Neural cell (in vitro differentiated cells): ENCODE measurements at regions not wholly inside any gene's neighbourhood (a gene's known extent, or its start where the extent isn't known, plus 50 kb on each side); places are given as distances from the start of the nearest gene placed in this dataset.

ENCODE experiments used
- H2AFZ ChIP-seq: fragments of 200-600, 300-800 bp; sonication (generic), shearing (Covaris generic); 2 replicates; pipeline ENCODE4 v1.6.0; 2014; ENCODE audit warnings: low read depth, mild to moderate bottlenecking, antibody characterized with exemption, low read length, moderate library complexity
- H3F3A ChIP-seq: fragments of 200-600 bp; shearing (Covaris generic); 2 replicates; pipeline ENCODE4 v1.6.1; 2016; ENCODE audit warnings: mild to moderate bottlenecking, moderate library complexity, mixed read lengths, antibody characterized with exemption, low read length; ENCODE audit not compliant: insufficient read depth, poor library complexity, severe bottlenecking
- H3K27ac ChIP-seq: fragments of 200-600, 300-800 bp; sonication (generic), shearing (Covaris generic); 2 replicates; pipeline ENCODE4 v1.5.1; 2014; ENCODE audit warnings: mild to moderate bottlenecking, low read length, moderate library complexity
- H3K27me3 ChIP-seq: fragments of 300-800, 200-600 bp; sonication (generic), shearing (Covaris generic); 2 replicates; pipeline ENCODE4 v1.6.0; 2014; ENCODE audit warnings: mild to moderate bottlenecking, low read depth, low read length, moderate library complexity; ENCODE audit not compliant: insufficient read depth
- H3K36me3 ChIP-seq: fragments of 300-800, 200-600 bp; sonication (generic), shearing (Covaris generic); 2 replicates; pipeline ENCODE4 v1.5.1; 2014; ENCODE audit warnings: mild to moderate bottlenecking, antibody characterized with exemption, low read length, moderate library complexity; ENCODE audit not compliant: insufficient read depth
- H3K4me2 ChIP-seq: fragments of 300-800, 200-600 bp; sonication (generic), shearing (Covaris generic); 2 replicates; pipeline ENCODE4 v1.6.0; 2014; ENCODE audit warnings: mild to moderate bottlenecking, low read length
- H3K4me3 ChIP-seq: fragments of 300-800, 200-600 bp; sonication (generic), shearing (Covaris generic); 2 replicates; pipeline ENCODE4 v1.5.1; 2014; ENCODE audit warnings: mild to moderate bottlenecking, low read length, moderate library complexity
- H3K79me2 ChIP-seq: fragments of 200-600 bp; shearing (Covaris generic); replicated peaks from 2 replicates; pipeline ENCODE4 v1.6.0; 2014; ENCODE audit warnings: mild to moderate bottlenecking, low read length, moderate library complexity; ENCODE audit not compliant: insufficient read depth
- H3K9ac ChIP-seq: fragments of 300-800, 200-600 bp; sonication (generic), shearing (Covaris generic); 2 replicates; pipeline ENCODE4 v1.6.1; 2016; ENCODE audit warnings: mild to moderate bottlenecking, low read length, mixed read lengths
- H3K9me2 ChIP-seq: fragments of 200-600 bp; shearing (Covaris generic); 2 replicates; pipeline ENCODE4 v1.6.1; 2016; ENCODE audit warnings: mild to moderate bottlenecking, low read length, mixed read lengths; ENCODE audit not compliant: insufficient read depth
- H3K9me3 ChIP-seq: fragments of 200-600, 300-800 bp; sonication (generic), shearing (Covaris generic); 2 replicates; pipeline ENCODE4 v1.6.1; 2016; ENCODE audit warnings: mild to moderate bottlenecking, mixed run types, low read length, moderate library complexity, mixed read lengths
- H4K20me1 ChIP-seq: fragments of 200-600 bp; shearing (Covaris generic); 2 replicates; pipeline ENCODE4 v1.6.1; 2016; ENCODE audit warnings: mild to moderate bottlenecking, mixed run types; ENCODE audit not compliant: insufficient read depth
- EP300 ChIP-seq: fragments of 450-650 bp; conservative IDR thresholded peaks from 2 replicates; pipeline ENCODE4 v1.6.1; 2014; ENCODE audit warnings: antibody characterized with exemption, mild to moderate bottlenecking, moderate library complexity; ENCODE audit not compliant: poor library complexity, severe bottlenecking
- EZH2 ChIP-seq: fragments of 200-600, 300-800 bp; shearing (Covaris generic), sonication (generic); IDR thresholded peaks from 2 replicates; pipeline ENCODE4 v1.6.1; 2014; ENCODE audit warnings: antibody characterized with exemption, low read length, borderline replicate concordance, mild to moderate bottlenecking; ENCODE audit not compliant: insufficient read depth, poor library complexity, severe bottlenecking
- MXI1 ChIP-seq: fragments of 450-650 bp; conservative IDR thresholded peaks from 2 replicates; pipeline ENCODE4 v1.6.1; 2014; ENCODE audit warnings: antibody characterized with exemption, mild to moderate bottlenecking; ENCODE audit not compliant: poor library complexity, severe bottlenecking
- POLR2AphosphoS5 ChIP-seq: IDR thresholded peaks from 2 replicates; pipeline ENCODE4 v1.6.1; 2012
- RAD21 ChIP-seq: fragments of 450-650 bp; conservative IDR thresholded peaks from 2 replicates; pipeline ENCODE4 v1.6.1; 2014; ENCODE audit warnings: antibody characterized with exemption, mild to moderate bottlenecking, moderate library complexity
- SMC3 ChIP-seq: fragments of 450-650 bp; conservative IDR thresholded peaks from 2 replicates; pipeline ENCODE4 v1.6.1; 2014; ENCODE audit warnings: antibody characterized with exemption, mild to moderate bottlenecking, moderate library complexity; ENCODE audit not compliant: poor library complexity
- TAF1 ChIP-seq: IDR thresholded peaks from 2 replicates; pipeline ENCODE4 v1.6.1; 2012; ENCODE audit warnings: low read depth
- TF ChIP-seq, protein P1 (sequence below): fragments of 450-650 bp; IDR thresholded peaks from 2 replicates; pipeline ENCODE4 v1.5.1; 2014; ENCODE audit warnings: antibody characterized with exemption, mild to moderate bottlenecking, moderate library complexity; ENCODE audit not compliant: poor library complexity, severe bottlenecking
- TF ChIP-seq, protein P2 (sequence below): IDR thresholded peaks from 2 replicates; pipeline ENCODE4 v1.6.1; 2012; ENCODE audit warnings: borderline replicate concordance

DNA sequence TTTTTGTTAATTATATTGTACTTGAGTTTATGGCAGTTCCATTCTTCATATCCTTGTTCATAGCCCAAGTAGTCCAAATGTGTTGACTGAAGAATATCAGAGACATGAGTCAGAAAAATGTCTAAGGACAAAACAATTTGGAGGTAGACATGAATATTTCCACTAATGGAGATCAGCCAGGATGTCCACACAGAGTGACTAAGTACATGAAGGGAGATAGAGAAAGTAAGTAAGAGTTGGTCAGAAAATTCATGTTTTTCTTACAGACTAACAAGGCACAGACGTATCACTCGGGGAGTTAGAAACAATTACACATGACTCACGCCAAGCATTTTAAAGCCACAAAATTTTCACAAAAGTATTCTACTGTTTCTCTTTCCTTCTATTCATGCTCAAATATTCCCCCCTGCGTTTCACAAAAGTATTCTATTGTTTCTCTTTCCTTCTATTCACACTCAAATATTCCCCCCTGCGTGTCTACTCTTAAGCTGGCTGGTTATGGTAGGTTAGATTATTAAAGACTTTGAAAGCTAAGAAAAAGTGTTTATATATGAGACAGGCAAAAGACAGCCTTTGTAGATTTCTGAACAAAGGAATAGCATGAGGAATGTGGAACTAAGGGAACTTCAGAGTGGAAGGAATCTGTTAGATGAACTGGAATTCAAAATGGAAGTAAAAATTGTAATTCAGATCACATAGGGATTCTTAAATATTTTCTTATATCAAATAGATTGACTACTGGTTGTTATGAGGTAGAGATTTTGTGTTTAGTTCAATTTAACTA, 648.7 kb upstream of the CCDC54 start:
- Histone ChIP-seq H3F3A (no peaks in the 10 kb centered on the region), H3K79me2 (no peaks in the 10 kb centered on the region), H3K9me3 (no peaks in the 10 kb centered on the region), H4K20me1 (no peaks in the 10 kb centered on the region), H3K36me3 (no peaks in the 10 kb centered on the region), H3K9me2 (no peaks in the 10 kb centered on the region), H3K4me3 (no peak overlapping the region), H3K9ac (no peak overlapping the region), H3K27me3 (no peaks in the 10 kb centered on the region), H3K4me2 (no peak overlapping the region), H3K27ac (no peak overlapping the region), H2AFZ (no peak overlapping the region)
- TF ChIP-seq, protein P1, sequence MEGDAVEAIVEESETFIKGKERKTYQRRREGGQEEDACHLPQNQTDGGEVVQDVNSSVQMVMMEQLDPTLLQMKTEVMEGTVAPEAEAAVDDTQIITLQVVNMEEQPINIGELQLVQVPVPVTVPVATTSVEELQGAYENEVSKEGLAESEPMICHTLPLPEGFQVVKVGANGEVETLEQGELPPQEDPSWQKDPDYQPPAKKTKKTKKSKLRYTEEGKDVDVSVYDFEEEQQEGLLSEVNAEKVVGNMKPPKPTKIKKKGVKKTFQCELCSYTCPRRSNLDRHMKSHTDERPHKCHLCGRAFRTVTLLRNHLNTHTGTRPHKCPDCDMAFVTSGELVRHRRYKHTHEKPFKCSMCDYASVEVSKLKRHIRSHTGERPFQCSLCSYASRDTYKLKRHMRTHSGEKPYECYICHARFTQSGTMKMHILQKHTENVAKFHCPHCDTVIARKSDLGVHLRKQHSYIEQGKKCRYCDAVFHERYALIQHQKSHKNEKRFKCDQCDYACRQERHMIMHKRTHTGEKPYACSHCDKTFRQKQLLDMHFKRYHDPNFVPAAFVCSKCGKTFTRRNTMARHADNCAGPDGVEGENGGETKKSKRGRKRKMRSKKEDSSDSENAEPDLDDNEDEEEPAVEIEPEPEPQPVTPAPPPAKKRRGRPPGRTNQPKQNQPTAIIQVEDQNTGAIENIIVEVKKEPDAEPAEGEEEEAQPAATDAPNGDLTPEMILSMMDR, result no peak
- no peak for TF ChIP-seq POLR2AphosphoS5
- no peak for TF ChIP-seq TAF1
- no peak for TF ChIP-seq RAD21
- no peak for TF ChIP-seq MXI1
- TF ChIP-seq EP300, result no peak
- TF ChIP-seq SMC3, result no peak
- TF ChIP-seq, protein P2, sequence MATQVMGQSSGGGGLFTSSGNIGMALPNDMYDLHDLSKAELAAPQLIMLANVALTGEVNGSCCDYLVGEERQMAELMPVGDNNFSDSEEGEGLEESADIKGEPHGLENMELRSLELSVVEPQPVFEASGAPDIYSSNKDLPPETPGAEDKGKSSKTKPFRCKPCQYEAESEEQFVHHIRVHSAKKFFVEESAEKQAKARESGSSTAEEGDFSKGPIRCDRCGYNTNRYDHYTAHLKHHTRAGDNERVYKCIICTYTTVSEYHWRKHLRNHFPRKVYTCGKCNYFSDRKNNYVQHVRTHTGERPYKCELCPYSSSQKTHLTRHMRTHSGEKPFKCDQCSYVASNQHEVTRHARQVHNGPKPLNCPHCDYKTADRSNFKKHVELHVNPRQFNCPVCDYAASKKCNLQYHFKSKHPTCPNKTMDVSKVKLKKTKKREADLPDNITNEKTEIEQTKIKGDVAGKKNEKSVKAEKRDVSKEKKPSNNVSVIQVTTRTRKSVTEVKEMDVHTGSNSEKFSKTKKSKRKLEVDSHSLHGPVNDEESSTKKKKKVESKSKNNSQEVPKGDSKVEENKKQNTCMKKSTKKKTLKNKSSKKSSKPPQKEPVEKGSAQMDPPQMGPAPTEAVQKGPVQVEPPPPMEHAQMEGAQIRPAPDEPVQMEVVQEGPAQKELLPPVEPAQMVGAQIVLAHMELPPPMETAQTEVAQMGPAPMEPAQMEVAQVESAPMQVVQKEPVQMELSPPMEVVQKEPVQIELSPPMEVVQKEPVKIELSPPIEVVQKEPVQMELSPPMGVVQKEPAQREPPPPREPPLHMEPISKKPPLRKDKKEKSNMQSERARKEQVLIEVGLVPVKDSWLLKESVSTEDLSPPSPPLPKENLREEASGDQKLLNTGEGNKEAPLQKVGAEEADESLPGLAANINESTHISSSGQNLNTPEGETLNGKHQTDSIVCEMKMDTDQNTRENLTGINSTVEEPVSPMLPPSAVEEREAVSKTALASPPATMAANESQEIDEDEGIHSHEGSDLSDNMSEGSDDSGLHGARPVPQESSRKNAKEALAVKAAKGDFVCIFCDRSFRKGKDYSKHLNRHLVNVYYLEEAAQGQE, result no peak
- TF ChIP-seq EZH2, result no peak

DNA sequence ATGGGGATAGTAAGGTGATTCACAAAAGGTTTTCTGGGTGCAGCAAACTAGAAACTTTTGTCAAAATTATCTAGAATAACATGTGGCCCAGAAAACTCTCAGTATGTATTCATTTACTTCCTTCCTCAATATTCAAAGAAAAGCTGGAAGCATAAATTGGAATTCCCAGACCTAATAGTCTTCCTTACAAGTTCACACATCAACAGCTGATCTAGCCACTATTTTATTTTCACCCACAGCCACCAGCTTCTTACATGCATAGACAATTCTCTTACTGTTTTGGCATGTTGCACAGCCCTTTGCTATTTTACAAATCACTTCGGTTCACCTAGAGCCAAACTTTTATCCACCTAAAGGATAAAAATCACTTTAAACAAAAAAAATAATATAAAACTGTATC, 647.8 kb upstream of the CCDC54 start:
- no peak overlapping the region for H3K9ac ChIP-seq
- H3K79me2 ChIP-seq, result no peaks in the 10 kb centered on the region
- H3K36me3 ChIP-seq, result no peaks in the 10 kb centered on the region
- no peaks in the 10 kb centered on the region for H3K27me3 ChIP-seq
- H3K9me3 ChIP-seq, result no peaks in the 10 kb centered on the region
- no peak overlapping the region for H2AFZ ChIP-seq
- no peak overlapping the region for H3K27ac ChIP-seq
- H3K9me2 ChIP-seq, result no peaks in the 10 kb centered on the region
- no peak overlapping the region for H3K4me2 ChIP-seq
- no peaks in the 10 kb centered on the region for H3F3A ChIP-seq
- TF ChIP-seq SMC3 (no peak), MXI1 (no peak), POLR2AphosphoS5 (no peak), EP300 (no peak), EZH2 (no peak), TAF1 (no peak), RAD21 (no peak)
- TF ChIP-seq, protein P1, result no peak
- TF ChIP-seq, protein P2, result no peak
- H3K4me3 ChIP-seq, result no peak overlapping the region
- no peaks in the 10 kb centered on the region for H4K20me1 ChIP-seq
